Right forelimb (tissue), 1 donor: ENCODE measurements at regions not wholly inside any gene's neighbourhood (a gene's known extent, or its start where the extent isn't known, plus 50 kb on each side); places are given as distances from the start of the nearest gene placed in this dataset.

Experiments used
- DNase-seq: peaks from one replicate; pipeline ENCODE4 v3.0.0-alpha.2; 2018

DNA sequence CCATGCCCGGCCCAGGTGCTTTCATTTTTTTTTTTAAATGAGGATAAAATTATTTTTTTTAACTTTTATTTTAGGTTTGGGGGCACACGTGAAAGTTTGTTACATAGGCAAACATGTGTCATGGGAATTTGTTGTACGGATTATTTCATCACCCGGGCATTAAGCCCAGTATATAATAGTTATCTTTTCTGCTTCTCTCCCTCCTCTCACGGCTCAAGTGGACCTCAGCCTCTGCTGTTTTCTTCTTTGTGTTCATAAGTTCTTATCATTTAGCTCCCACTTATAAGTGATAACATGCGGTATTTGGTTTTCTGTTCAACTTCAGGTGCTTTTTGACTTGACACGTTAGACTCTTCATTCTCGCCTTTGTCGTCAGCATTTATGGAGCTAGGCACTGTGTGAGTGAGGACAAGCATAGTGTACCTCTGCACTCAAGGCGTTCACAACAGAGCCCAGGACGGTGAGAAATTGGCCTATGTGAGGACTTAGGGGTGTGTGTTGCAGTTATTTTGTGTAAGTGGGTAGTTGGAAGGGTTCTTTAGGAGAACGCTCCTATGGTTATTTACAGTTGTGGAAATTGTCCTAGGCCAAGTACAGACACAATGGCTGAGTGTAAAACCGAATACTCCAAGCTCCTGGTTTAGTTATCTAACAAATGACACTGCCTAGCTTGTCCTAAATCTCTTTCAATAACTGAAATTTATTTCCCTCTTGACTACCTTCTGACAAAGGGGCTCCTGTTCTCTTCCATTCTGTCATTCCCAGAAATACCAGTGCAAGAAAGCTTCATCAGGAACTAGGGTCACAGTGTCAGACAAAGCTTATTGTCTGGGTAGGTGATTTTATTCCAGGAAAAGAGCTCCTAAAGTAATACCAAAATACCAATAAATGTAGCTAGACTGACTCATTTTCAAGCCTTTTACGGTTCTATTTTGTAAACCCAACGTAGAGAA, 200.5 kb upstream of the PRICKLE1 start:
- no peak for DNase-seq

GRCh38 chr12:42786400-42787148, 197.0 kb upstream of the PRICKLE1 start:
- DNase-seq = no peak

DNA sequence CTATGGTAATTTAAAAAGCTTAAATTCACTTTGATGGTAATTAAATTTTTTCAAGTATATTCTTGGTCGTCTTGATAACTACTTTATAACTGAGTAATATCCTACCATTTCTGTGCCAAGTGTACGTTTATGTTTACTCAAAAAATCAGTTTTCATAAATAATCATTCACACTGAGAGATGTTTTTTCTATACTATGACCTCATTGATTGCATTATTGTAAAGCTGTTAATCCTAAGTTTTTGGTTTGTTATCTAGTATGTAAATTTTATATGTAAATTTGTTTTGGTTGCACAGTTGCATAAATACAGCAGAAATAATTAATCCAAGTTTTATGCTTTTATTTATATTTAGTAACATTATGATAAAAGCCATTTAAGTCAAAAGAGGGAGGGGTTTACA, 196.4 kb upstream of the PRICKLE1 start:
- no peak for DNase-seq

DNA sequence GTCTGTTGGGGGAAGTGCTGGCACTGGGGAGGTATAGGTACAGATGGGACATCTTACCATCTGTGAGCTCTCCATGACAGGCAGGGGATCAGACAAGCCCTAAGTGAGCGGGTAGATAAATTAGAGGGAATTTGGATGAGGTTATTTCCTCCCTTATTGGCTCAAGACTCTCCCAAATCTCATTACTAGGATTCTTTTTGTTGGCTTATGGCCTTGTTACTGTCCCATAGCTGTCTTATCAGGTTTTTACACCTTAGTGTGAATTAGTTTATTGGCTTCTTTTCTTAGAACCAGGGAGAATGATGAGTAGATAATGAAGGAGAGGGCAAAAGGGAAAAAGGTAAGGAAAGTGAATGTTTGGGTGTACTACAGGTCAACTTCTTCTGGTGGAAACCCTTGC, 191.1 kb upstream of the PRICKLE1 start:
- DNase-seq = no peak

GRCh38 chr12:42779186-42779859, 189.8 kb upstream of the PRICKLE1 start:
- DNase-seq = no peak

DNA sequence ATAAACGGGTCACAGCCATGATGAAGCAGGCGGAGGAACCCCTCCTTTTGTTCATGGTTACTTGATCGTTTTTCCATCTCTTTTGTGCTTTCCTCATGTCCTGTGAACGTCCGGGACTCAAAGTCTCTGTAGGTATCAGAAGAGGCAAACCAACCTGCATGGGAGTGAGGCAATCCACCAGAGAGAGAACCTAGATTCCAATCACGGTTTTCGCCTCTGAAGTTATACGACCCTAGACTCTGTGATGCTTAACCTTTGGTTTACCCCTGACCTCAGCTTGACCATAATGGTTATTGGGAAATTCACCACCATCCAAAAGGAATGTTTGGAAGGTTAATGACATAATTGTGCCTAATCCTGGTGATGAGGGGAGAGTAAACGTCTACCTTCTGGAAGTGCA, 186.8 kb upstream of the PRICKLE1 start:
- no peak for DNase-seq

DNA sequence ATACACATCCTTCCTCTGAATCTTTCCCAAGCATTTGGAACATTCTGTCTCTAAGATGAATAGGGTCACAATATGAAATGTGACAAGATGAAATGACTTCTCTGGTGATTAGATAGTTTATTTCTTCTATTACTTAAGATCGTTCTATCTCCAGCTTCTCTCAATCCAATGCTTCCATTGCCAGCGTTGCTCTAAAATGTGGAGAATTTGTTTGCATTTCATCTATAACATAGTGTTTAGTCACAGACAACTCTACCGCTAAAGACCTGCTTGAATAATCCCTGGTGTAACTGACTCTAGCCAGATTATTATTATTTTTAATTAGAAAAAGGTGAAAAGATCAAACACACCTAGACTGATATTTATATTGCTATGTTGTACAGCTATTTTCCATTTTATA, 184.7 kb upstream of the PRICKLE1 start:
- DNase-seq = no peak

DNA sequence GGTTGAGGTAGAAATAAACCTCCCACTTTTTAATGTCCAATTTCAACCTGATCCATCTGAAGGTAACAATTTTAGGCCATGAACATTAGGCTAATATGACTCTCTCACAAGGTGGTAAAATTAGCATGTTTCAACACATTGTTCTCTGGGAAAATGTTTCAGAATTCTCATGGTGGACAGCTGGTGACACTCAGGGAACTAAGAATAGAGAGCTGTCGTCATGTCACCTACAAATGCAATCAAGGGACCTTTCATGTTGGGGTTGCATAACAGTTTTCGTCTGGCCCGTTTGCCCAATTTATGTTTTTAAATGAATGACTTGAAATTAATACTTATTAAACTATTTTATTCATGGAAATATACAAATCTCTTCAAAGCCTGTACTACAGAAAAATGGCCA, 180.7 kb upstream of the PRICKLE1 start:
- no peak for DNase-seq

DNA sequence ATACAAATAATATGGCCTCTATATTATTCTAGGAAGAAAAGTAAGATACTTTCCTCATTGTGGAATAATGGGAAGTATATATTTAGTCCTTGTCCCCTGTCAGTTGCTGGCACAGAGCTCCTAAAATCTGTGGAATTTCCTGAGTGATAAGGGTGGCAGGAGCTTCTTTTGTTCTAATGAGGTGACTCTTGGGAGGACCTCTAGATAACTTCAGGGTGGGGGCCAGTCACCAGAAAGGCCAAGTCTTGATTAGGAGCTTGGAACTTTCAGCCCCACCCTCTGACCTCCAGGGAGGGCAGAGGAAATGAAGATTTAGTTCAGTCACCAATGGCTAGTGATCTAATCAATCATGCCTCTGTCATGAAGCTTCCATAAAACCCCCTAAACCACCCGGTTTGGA, 179.9 kb upstream of the PRICKLE1 start:
- no peak for DNase-seq

- no peak for DNase-seq
Observed at GRCh38 chr12:42767998-42768397, 178.5 kb upstream of the PRICKLE1 start.

GRCh38 chr12:42767326-42767954, 177.9 kb upstream of the PRICKLE1 start:
- DNase-seq = no peak

- DNase-seq = no peak
Observed at GRCh38 chr12:42766754-42767153, 177.2 kb upstream of the PRICKLE1 start.

GRCh38 chr12:42766026-42766425, 176.5 kb upstream of the PRICKLE1 start:
- no peak for DNase-seq

DNA sequence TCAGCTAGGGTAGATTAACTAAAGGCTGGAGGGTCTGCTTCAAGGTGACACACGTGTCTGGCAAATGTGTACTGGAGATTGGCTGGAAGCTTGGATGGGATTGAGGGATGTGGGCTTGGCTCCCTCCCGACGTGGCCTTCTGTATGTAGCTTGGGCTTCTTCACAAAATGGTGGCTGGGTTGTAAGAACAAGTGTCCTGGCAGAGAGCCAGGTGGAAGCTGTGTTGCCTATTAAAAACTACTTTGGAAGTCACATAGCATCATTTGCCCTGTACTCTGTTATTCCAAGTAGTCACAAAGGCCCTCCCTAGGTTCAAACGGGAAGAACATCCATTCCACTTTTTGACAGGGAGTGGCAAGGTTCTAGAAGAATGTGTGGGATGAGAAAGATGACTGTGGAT, 174.1 kb upstream of the PRICKLE1 start:
- no peak for DNase-seq

DNA sequence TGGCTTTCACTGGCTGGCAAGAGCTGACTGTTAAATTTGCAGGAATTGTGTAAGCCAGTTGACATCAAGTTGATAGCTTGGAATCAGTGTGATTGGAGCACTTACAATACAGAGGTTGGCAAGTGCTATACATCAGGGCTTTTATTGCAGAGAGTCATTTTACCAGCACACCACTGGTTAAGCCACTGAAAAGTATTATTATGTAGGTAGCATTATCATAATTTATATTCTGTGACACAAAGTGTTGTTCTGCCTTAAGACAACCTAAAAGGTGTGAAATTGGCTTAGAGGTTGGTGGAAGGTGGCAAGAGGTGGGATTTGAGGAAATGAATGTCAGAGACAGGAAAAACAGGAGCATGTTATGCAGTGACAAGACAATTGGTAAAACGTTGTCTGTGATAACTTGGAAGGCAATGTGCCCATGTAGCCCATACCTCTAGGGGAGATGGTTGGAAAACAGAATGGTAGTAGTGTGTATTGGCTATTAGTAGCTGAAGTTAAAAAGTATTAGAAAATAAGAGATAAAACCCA, 172.9 kb upstream of the PRICKLE1 start:
- DNase-seq = no peak

DNA sequence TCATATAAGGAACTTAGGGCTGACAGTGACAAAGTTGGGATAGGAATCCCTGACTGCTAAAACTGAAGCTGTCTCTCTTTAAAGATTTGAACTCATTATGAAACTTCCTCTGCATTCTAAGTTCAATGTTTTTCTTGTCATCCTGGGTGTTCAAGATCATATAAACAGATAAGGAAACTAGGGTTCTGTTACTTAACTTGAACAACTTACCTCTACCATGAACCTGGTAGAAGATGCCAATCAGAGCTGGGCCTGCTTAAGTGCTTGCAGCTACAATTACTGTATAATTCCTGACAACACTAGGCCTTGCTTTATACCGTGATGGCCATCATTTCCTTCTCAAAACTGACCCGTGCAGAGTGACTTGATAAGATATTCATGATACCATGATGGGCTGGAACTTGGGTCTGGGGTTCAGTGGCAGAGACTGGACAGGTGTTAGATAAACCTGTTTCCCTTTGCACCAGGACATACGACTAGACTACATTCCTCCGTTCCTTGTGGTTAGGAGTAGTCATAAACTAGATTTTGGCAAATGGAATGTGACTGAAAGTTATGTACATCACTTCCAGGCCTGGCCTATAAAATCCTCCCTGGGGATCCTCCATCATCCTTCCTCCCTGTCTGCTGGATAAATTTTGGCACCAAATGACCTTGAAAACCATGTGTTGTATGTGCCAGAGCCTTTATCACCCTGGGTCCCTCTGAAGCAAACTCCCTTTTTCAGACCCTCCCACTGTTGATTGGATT, 172.2 kb upstream of the PRICKLE1 start:
- DNase-seq = no peak

DNA sequence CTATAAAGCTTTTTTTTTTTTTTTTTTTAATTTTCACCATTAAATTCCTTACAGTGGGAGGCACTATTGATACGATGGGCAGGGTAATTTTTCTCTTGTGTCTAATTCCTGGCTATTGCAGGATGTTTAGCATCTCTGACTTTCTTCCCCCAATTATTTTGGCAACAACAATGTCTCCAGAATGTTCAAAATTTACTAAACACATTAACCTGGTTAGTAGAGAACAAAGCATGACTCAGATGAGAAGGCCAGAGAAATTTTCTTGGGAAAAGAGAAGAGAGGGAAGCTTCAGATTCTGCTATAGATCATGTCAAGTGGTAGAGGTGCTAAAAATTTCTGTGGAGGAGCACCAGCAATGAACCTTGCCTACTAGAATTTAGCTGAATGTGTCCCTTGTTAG, 171.5 kb upstream of the PRICKLE1 start:
- DNase-seq = no peak

DNA sequence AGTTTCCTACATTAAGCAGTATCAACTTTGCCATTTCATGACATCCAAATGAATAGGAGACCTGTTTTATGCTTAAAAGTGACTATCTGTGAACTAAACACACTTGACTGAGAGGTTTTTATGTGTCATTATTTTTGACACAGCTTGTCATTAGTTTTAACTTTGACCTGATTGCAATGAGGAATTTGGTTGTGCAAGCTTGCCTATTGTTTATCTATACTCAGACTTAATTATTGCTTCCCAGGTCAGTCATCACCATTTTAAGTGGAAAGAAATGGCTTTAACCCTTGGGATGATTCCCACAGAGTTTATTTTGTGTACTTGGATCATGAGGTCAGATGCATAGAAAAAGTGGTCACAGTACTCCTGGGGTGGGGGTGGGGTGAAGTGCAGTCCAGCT, 171.0 kb upstream of the PRICKLE1 start:
- no peak for DNase-seq

GRCh38 chr12:42759622-42760273, 170.2 kb upstream of the PRICKLE1 start:
- peak; percentile 79 for DNase-seq

DNA sequence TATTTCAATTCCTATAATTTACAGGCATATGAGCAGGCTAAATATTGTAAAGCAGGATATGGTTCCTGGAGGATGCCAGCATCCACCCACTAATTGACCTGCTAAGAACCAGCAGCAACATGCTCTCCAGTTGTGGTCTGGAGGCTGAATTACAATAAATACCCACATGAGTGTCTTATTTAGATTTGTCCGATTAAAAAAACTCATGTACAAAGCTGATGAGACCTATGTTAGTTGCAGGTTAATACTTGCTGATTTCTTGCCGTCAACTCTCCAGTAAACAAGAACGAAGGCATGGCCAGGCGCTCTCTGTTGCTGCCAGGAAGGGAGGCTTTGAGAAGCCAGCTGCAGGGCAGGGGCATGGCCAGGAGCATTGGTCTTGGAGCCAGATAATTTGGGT, 169.3 kb upstream of the PRICKLE1 start:
- no peak for DNase-seq

DNA sequence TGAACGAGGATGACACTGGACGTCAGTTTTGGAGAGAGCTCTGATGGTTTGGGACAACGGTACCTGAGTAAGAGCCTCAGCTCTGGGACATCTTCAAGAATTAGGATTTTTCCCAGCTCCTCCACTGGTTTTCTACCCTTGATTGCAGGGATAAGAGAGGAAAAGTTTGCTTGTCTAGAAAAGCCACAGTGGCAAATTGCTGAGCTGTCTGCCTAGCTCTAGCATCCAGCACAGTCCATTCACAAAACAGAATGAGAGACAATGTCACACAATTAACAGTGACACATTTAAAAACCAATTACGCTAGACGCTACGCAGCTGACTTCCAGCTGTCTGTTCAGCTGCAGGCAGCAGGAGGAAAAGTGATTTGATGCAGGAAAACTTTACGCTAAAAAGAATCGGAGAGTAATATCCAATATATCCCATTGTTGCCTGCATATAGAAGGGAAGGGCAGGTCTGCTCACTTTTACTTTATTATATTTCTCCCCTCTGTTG, 168.1 kb upstream of the PRICKLE1 start:
- no peak for DNase-seq
